ENCODE measurements at regions not wholly inside any gene's neighbourhood (a gene's known extent, or its start where the extent isn't known, plus 50 kb on each side); places are given as distances from the start of the nearest gene placed in this dataset.

DNA sequence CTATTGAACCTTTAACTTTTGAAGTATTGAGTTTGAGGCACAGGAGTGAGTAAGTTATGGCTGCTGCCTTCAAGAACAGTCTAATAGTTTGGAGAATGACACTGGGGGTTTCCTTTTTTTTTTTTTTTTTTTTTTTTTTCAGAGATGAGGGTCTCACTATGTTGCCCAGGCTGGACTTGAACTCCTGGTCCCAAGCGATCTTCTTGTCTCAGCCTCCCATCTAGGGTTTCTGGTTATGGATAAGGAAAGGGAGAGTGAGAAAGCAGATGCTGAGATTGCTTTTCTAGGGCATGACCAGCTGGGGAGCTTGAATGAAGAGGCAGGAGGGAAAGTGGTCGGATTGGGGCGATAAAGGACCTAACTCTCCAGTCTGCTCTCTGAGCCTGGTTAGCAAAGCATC is 59.9 kb upstream of the BTRC start:
- TF ChIP-seq CTCF (optimal IDR thresholded peaks at IDR 0.05 in 1 of 3, IDR thresholded peaks at IDR 0.05 in 1 of 3, conservative IDR thresholded peaks at IDR 0.05 in 1 of 3; ENCODE audit: extremely low read depth in 1 of 3, insufficient read depth in 2 of 3, low read length in 3 of 3) = no peak
- TF ChIP-seq EZH2 (IDR thresholded peaks at IDR 0.05; ENCODE audit: low read length) = no peak
